Suprapubic skin (tissue), 4 donors: ENCODE measurements at regions not wholly inside any gene's neighbourhood (a gene's known extent, or its start where the extent isn't known, plus 50 kb on each side); places are given as distances from the start of the nearest gene placed in this dataset.
"Not testable (repeated sequence)": the region's sequence is repeated elsewhere in the genome, so short reads cannot be mapped to it uniquely, and the experiment has no call there.

ENCODE experiments used
- DNase-seq, 2 donors: peaks; one replicate each; pipeline ENCODE4 v3.0.0-alpha.2; 2019; ENCODE audit warnings: low spot score in 2 of 2
- H3K27ac ChIP-seq: fragments of 200-600 bp; sonication (generic); one replicate; pipeline ENCODE4 v1.5.1; 2019
- H3K27me3 ChIP-seq: fragments of 200-600 bp; sonication (generic); one replicate; pipeline ENCODE4 v1.5.1; 2019
- H3K36me3 ChIP-seq: fragments of 200-600 bp; sonication (generic); one replicate; pipeline ENCODE4 v1.5.1; 2019
- H3K4me1 ChIP-seq: fragments of 200-600 bp; sonication (generic); one replicate; pipeline ENCODE4 v1.5.1; 2019
- H3K4me3 ChIP-seq: fragments of 200-600 bp; sonication (generic); one replicate; pipeline ENCODE4 v1.5.1; 2019; ENCODE audit warnings: mild to moderate bottlenecking
- H3K9me3 ChIP-seq: fragments of 200-600 bp; sonication (generic); one replicate; pipeline ENCODE4 v1.5.1; 2019
- EP300 ChIP-seq: sonication (generic); formaldehyde crosslinking; IDR thresholded peaks from one replicate; pipeline ENCODE4 v1.6.1; 2017; ENCODE audit warnings: antibody characterized with exemption
- POLR2A ChIP-seq, 2 donors: fragments of 450-650 bp; IDR thresholded peaks; one replicate each; pipeline ENCODE4 v1.6.1; 2017; ENCODE audit warnings: antibody characterized with exemption in 2 of 2, mild to moderate bottlenecking in 2 of 2, moderate library complexity in 2 of 2
- POLR2AphosphoS5 ChIP-seq, 3 donors: sonication (generic); formaldehyde crosslinking; IDR thresholded peaks; one replicate each; pipeline ENCODE4 v1.6.1; 2017; ENCODE audit warnings: antibody characterized with exemption in 3 of 3
- WGBS: methylation state at CpG from one replicate; pipeline ENCODE4 v1.1.5; 2018; 5-methylcytosine and 5-hydroxymethylcytosine counted together
- TF ChIP-seq, protein P1 (sequence below), 2 donors: fragments of 200-600 bp in 1 of 2; fragments of 450-650 bp in 1 of 2; sonication (generic) in 1 of 2; IDR thresholded peaks; one replicate each; pipeline ENCODE4 v1.5.1; 2016 to 2019; ENCODE audit warnings: antibody characterized with exemption in 2 of 2, mild to moderate bottlenecking in 1 of 2, moderate library complexity in 1 of 2

DNA sequence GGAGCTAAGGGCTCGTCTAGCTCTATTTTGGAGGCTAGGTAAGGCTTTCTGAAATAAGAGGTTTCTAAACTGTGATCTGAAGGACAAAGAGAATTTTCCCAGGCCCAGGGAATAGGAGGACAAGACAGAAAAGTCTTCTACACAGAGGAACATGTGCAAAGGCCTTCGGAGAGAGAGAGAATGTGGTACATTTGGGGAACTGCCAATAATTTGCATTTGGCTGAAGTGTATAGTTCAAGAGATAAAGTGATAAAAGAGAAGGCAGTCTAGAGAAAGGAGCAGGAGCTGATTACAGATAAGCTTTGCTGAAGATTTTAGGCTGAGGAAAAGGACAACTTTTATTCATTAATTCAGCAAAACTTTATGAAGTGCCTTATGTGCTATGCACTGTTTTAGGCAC lies 214.4 kb upstream of the ELL2 start:
- H3K27me3 ChIP-seq, result no peaks in the 10 kb centered on the region
- 60% methylated on average over 2 of the region's 2 CpGs for WGBS
- H3K36me3 ChIP-seq, result no peaks in the 10 kb centered on the region
- no peak overlapping the region for H3K4me3 ChIP-seq
- H3K4me1 ChIP-seq, result peaks cover 26% of the 10 kb centered on the region
- H3K27ac ChIP-seq, result no peak overlapping the region
- no peak for TF ChIP-seq EP300
- TF ChIP-seq POLR2A (IDR thresholded peaks at IDR 0.05), result no peak
- TF ChIP-seq, protein P1, sequence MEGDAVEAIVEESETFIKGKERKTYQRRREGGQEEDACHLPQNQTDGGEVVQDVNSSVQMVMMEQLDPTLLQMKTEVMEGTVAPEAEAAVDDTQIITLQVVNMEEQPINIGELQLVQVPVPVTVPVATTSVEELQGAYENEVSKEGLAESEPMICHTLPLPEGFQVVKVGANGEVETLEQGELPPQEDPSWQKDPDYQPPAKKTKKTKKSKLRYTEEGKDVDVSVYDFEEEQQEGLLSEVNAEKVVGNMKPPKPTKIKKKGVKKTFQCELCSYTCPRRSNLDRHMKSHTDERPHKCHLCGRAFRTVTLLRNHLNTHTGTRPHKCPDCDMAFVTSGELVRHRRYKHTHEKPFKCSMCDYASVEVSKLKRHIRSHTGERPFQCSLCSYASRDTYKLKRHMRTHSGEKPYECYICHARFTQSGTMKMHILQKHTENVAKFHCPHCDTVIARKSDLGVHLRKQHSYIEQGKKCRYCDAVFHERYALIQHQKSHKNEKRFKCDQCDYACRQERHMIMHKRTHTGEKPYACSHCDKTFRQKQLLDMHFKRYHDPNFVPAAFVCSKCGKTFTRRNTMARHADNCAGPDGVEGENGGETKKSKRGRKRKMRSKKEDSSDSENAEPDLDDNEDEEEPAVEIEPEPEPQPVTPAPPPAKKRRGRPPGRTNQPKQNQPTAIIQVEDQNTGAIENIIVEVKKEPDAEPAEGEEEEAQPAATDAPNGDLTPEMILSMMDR (IDR thresholded peaks at IDR 0.05), result no peak
- TF ChIP-seq POLR2AphosphoS5 (IDR thresholded peaks at IDR 0.05), result no peak
- DNase-seq, result no peak
- no peaks in the 10 kb centered on the region for H3K9me3 ChIP-seq

DNA sequence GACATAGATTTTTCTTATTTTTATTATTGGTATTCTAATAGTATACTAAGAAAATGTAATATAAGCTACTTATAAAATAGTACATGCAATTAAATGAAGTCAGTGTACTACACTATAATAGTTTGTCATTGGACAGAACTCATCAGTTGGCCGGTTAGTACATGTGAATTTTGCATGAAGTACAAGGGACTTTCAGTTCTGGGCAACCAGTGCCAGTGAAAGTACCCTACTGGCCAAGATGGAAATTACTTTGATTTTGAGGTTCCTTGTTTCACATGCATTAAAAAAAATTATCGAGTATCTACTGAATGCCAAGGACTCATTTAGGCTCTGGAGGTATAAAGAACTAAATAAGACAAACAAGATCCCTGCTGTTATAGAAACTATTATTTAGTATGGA lies 213.4 kb upstream of the ELL2 start:
- DNase-seq, result no peak
- H3K27ac ChIP-seq, result no peak overlapping the region
- H3K36me3 ChIP-seq, result no peaks in the 10 kb centered on the region
- WGBS, result 67% methylated on average over 2 of the region's 2 CpGs
- no peak overlapping the region for H3K4me3 ChIP-seq
- peaks cover 26% of the 10 kb centered on the region for H3K4me1 ChIP-seq
- H3K9me3 ChIP-seq, result no peaks in the 10 kb centered on the region
- H3K27me3 ChIP-seq, result no peaks in the 10 kb centered on the region
- TF ChIP-seq, protein P1 (IDR thresholded peaks at IDR 0.05), result peak in 1 of 2 donors; percentile 22
- no peak for TF ChIP-seq POLR2A (IDR thresholded peaks at IDR 0.05)

DNA sequence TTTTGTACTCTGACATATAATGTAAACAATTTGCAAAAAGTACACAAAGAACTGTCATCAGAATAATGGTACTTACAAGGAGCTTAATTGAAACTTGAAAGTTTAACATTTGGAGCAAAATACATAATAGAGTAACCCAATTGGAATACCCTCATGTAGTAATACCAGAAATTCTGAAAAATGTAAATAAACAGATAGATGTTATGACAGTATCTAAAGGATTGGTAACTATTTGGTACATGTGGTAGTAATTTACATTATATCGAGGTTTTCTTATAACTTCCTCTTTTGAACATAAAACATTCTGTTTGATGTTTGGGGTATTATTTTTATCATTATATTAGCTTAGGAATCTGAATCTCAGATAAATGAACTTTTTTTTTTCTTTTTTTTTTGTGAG lies 211.7 kb upstream of the ELL2 start:
- TF ChIP-seq EP300 (no peak), POLR2AphosphoS5 (IDR thresholded peaks at IDR 0.05) (no peak), POLR2A (IDR thresholded peaks at IDR 0.05) (no peak)
- TF ChIP-seq, protein P1 (IDR thresholded peaks at IDR 0.05), result no peak
- no peaks in the 10 kb centered on the region for H3K36me3 ChIP-seq
- 79% methylated on average over 1 of the region's 1 CpG for WGBS
- no peak for DNase-seq
- H3K27ac ChIP-seq, result no peak overlapping the region
- peaks cover 25% of the 10 kb centered on the region for H3K4me1 ChIP-seq
- H3K27me3 ChIP-seq, result no peaks in the 10 kb centered on the region
- H3K4me3 ChIP-seq, result no peak overlapping the region
- no peaks in the 10 kb centered on the region for H3K9me3 ChIP-seq

DNA sequence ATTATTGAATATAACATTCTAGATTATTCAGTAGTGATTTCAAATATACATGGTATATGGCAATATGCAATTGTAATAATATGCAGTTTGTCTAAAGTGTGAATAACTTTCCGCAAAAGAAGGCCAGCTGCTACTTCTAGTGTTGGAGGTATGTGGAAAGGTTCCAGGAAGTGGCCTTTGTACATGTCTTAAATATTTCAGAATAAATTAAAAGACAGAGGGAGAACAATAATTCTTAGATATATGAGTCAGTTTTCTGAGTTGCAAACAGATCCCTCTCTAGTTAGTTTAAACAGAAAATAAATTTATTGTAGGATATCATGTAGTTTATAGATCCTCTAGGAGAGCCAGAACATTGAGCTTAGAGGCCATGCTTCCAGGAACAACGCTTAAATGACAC lies 210.8 kb upstream of the ELL2 start:
- TF ChIP-seq POLR2A (IDR thresholded peaks at IDR 0.05), result no peak
- TF ChIP-seq POLR2AphosphoS5 (IDR thresholded peaks at IDR 0.05), result no peak
- no peak for TF ChIP-seq EP300
- TF ChIP-seq, protein P1 (IDR thresholded peaks at IDR 0.05), result no peak
- Histone ChIP-seq H3K4me1 (peaks cover 18% of the 10 kb centered on the region), H3K27me3 (no peaks in the 10 kb centered on the region), H3K4me3 (no peak overlapping the region), H3K27ac (no peak overlapping the region), H3K9me3 (no peaks in the 10 kb centered on the region), H3K36me3 (no peaks in the 10 kb centered on the region)
- DNase-seq, result no peak
- WGBS, result 86% methylated on average over 2 of the region's 2 CpGs

DNA sequence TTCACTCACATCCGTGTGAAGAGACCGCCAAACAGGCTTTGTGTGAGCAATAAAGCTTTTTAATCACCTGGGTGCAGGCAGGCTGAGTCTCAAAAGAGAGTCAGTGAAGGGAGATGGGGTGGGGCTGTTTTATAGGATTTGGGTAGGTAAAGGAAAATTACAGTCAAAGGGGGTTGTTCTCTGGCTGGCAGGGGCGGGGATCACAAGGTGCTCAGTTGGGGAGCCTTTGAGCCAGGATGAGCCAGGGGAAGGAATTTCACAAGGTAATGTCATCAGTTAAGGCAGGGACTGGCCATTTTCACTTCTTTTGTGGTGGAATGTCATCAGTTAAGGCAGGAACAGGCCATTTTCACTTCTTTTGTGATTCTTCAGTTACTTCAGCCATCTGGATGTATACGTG lies 210.3 kb upstream of the ELL2 start:
- H3K4me3 ChIP-seq, H3K36me3 ChIP-seq, DNase-seq, H3K9me3 ChIP-seq, H3K27me3 ChIP-seq, H3K27ac ChIP-seq: not testable (repeated sequence)
- H3K4me1 ChIP-seq, result peaks cover 13% of the 10 kb centered on the region
- 86% methylated on average over 4 of the region's 4 CpGs for WGBS

DNA sequence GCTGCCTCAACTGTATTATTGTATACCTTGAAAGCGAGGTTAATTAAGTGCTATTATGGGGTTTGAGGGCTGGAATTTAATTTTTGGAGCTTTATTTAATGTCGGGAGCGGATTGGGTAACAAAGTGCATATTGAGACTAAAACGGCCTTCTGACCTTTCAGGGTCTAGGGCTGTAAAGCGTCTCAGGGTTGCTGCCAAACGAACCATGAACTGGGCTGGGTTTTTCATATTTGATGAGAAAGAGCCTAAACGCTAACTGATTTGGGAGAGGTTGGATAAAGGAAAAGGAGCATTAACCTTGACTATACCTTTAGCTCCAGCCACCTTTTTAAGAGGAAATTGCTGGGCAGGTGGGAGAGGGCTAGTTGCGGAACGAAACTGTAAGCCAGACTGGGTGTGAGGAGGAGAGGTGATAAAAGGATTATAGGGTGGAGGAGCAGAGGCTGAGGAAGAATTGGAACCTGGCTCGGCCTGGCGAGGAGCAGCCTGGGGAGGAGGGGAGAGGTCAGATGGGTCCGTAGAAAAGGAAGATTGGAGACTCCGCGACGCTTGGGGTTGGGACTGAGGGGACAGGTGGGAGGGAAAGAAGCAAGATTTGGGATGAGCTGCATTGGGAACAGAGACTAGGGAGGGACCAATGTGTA lies 209.0 kb upstream of the ELL2 start:
- not testable (repeated sequence) for H3K9me3 ChIP-seq, DNase-seq, H3K27ac ChIP-seq, H3K4me3 ChIP-seq, H3K27me3 ChIP-seq, H3K4me1 ChIP-seq, H3K36me3 ChIP-seq
- 95% methylated on average over 15 of the region's 15 CpGs for WGBS

DNA sequence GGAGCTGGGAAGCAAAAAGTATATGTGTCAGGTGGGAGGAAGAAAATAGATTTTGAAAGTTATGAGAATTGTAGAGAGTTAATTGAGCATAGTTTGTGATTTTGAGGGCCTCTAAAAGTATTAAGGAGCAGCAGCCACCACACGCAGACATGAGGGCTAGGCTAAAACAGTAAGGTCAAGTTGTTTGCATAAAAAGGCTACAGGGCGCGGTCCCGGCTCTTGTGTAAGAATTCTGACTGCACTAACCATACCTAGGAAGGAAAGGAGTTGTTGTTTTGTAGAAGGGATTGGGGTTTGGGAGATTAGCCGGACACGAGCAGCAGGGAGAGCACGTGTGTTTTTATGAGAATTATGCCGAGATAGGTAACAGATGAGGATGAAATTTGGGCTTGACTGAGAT lies 207.2 kb upstream of the ELL2 start:
- H3K9me3 ChIP-seq, H3K27ac ChIP-seq, H3K4me1 ChIP-seq, H3K4me3 ChIP-seq, H3K36me3 ChIP-seq, H3K27me3 ChIP-seq, DNase-seq: not testable (repeated sequence)
- WGBS, result 94% methylated on average over 8 of the region's 8 CpGs
